ENCODE measurements at regions not wholly inside any gene's neighbourhood (a gene's known extent, or its start where the extent isn't known, plus 50 kb on each side); places are given as distances from the start of the nearest gene placed in this dataset.

DNA sequence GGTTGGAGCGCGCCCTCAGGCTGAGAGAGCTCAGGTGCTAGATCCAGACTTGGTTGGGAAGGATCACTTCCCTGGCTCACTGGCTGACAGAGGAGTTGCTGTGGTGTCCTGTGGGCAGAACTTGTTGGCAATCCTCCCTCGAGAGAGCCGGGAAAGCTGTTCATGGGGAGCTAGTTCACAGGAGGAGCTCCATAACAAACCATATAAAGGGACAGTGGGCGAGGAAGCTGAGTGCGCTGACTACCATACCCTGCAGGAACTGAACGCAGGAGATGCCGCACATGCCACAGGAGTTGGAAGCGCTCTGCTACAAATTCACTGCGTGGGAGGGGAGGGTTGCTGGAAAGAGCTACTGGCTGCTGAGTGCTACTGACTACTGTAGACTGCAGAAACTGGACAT is 243.2 kb downstream of the OGFRL1 start:
- no peak for DNase-seq
- CTCF ChIA-PET = interaction anchor here (0.8 to 1.5 kb wide), 5 partner anchors 11 to 71 kb away, joined by 3 to 6 read pairs (median 3); no protein-coding TSS in a partner anchor

DNA sequence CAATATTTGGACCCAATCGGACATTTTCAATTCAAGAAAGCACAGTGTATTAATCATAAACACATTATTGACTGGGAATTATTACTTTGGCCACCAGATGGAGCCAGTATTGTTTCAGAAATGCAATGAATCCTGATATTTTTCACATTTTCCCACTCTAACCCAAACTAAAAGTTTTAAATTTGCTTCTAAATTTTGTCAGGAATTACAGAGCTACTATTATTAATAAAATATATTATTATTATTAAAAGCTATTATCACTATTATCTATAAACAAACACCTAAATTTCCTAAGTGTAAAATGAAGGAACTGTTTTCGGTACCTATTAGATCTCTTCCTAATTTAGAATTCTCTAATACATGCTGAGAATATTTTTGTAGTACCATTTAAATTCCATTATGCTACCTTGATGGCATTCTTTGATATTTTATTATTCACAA is 245.3 kb downstream of the OGFRL1 start:
- Mint-ChIP-seq H3K4me3 (no peak overlapping the region), H3K27me3 (peaks cover 8% of the 10 kb centered on the region), H3K27ac (no peak overlapping the region), H3K9me3 (ENCODE audit: insufficient read depth) (no peaks in the 10 kb centered on the region), H3K4me1 (no peaks in the 10 kb centered on the region)
- Histone ChIP-seq H3K9ac (ENCODE audit: low read length) (no peak overlapping the region), H3K36me3 (replicated peaks in 1 of 2; ENCODE audit: control extremely low read depth in 1 of 2, control insufficient read depth in 1 of 2, extremely low read depth in 1 of 2, insufficient read depth in 2 of 2, low read length in 1 of 2) (no peaks in the 10 kb centered on the region), H3K27ac (ENCODE audit: low read length in 2 of 2) (no peak overlapping the region), H4K20me1 (ENCODE audit: control insufficient read depth, insufficient read depth, low read length, poor library complexity, severe bottlenecking) (no peaks in the 10 kb centered on the region), H3K9me3 (ENCODE audit: control extremely low read depth in 1 of 3, control insufficient read depth in 2 of 3, insufficient read depth in 1 of 3, low read length in 2 of 3) (no peaks in the 10 kb centered on the region), H3K4me2 (replicated peaks; ENCODE audit: low read depth, low read length, poor library complexity, severe bottlenecking) (no peak overlapping the region), H3K27me3 (replicated peaks in 1 of 4; ENCODE audit: control extremely low read depth in 1 of 4, control insufficient read depth in 3 of 4, insufficient read depth in 4 of 4, low read length in 3 of 4) (peaks cover 0 to 4% (median 0%) of the 10 kb centered on the region in 4 experiments), H3K79me2 (ENCODE audit: control insufficient read depth, insufficient read depth, low read length) (no peaks in the 10 kb centered on the region), H3K4me1 (ENCODE audit: control insufficient read depth in 2 of 2, insufficient read depth in 2 of 2, low read length in 2 of 2) (no peaks in the 10 kb centered on the region), H2AFZ (ENCODE audit: insufficient read depth, low read depth, low read length, poor library complexity, severe bottlenecking) (no peak overlapping the region), H3K4me3 (ENCODE audit: control extremely low read depth in 1 of 5, extremely low read depth in 1 of 5, insufficient read depth in 1 of 5, low read depth in 2 of 5, low read length in 4 of 5) (no peak overlapping the region)
- ATAC-seq (ENCODE audit: low read depth) (no peak), DNase-seq (peak; percentile 6)
- ChIA-PET CTCF (interaction anchor here (1.2 to 2.0 kb wide), 2 partner anchors 17 to 30 kb away, joined by 3 to 4 read pairs; no protein-coding TSS in a partner anchor), POLR2A (no interaction called here)
- no CpG with 5 or more reads among the region's 2 CpGs for WGBS (ENCODE audit: insufficient coverage)
- TF ChIP-seq EZH2 (IDR thresholded peaks at IDR 0.05; ENCODE audit: borderline replicate concordance, insufficient read depth, low read depth, low read length, poor library complexity, severe bottlenecking) = no peak
- TF ChIP-seq, protein P1, sequence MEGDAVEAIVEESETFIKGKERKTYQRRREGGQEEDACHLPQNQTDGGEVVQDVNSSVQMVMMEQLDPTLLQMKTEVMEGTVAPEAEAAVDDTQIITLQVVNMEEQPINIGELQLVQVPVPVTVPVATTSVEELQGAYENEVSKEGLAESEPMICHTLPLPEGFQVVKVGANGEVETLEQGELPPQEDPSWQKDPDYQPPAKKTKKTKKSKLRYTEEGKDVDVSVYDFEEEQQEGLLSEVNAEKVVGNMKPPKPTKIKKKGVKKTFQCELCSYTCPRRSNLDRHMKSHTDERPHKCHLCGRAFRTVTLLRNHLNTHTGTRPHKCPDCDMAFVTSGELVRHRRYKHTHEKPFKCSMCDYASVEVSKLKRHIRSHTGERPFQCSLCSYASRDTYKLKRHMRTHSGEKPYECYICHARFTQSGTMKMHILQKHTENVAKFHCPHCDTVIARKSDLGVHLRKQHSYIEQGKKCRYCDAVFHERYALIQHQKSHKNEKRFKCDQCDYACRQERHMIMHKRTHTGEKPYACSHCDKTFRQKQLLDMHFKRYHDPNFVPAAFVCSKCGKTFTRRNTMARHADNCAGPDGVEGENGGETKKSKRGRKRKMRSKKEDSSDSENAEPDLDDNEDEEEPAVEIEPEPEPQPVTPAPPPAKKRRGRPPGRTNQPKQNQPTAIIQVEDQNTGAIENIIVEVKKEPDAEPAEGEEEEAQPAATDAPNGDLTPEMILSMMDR (IDR thresholded peaks at IDR 0.05) = peak; percentile 82
- intact Hi-C loops (cut with micrococcal nuclease) = loop anchor here (2.0 kb wide), 2 partner anchors 551 to 1647 kb away; no protein-coding TSS in a partner anchor

More for the DNA sequence above, 243.2 kb downstream of the OGFRL1 start:
- H3K9me3 ChIP-seq (ENCODE audit: control extremely low read depth in 1 of 3, control insufficient read depth in 2 of 3, insufficient read depth in 1 of 3, low read length in 2 of 3) = no peaks in the 10 kb centered on the region
- H2AFZ ChIP-seq (ENCODE audit: insufficient read depth, low read depth, low read length, poor library complexity, severe bottlenecking) = no peak overlapping the region
- intact Hi-C loops (cut with micrococcal nuclease) = loop anchor here (2.0 kb wide), 1 partner anchor 553 kb away; no protein-coding TSS in a partner anchor
- no peak overlapping the region for H3K27ac ChIP-seq (ENCODE audit: low read length in 2 of 2)
- H3K79me2 ChIP-seq (ENCODE audit: control insufficient read depth, insufficient read depth, low read length) = no peaks in the 10 kb centered on the region
- no peaks in the 10 kb centered on the region for H3K4me1 ChIP-seq (ENCODE audit: control insufficient read depth in 2 of 2, insufficient read depth in 2 of 2, low read length in 2 of 2)
- no peaks in the 10 kb centered on the region for H3K36me3 ChIP-seq (replicated peaks in 1 of 2; ENCODE audit: control extremely low read depth in 1 of 2, control insufficient read depth in 1 of 2, extremely low read depth in 1 of 2, insufficient read depth in 2 of 2, low read length in 1 of 2)
- H3K4me2 ChIP-seq (replicated peaks; ENCODE audit: low read depth, low read length, poor library complexity, severe bottlenecking) = no peak overlapping the region
- WGBS (ENCODE audit: insufficient coverage) = 96% methylated on average over 10 of the region's 10 CpGs
- ATAC-seq (ENCODE audit: low read depth) = no peak
- H4K20me1 ChIP-seq (ENCODE audit: control insufficient read depth, insufficient read depth, low read length, poor library complexity, severe bottlenecking) = no peaks in the 10 kb centered on the region
- Mint-ChIP-seq H3K4me1 (no peaks in the 10 kb centered on the region), H3K27ac (no peak overlapping the region), H3K27me3 (peaks cover 5% of the 10 kb centered on the region), H3K4me3 (no peak overlapping the region), H3K9me3 (ENCODE audit: insufficient read depth) (no peaks in the 10 kb centered on the region)
- no peak for TF ChIP-seq EZH2 (IDR thresholded peaks at IDR 0.05; ENCODE audit: borderline replicate concordance, insufficient read depth, low read depth, low read length, poor library complexity, severe bottlenecking)
- TF ChIP-seq, protein P1 (IDR thresholded peaks at IDR 0.05) = no peak
- no peak overlapping the region for H3K9ac ChIP-seq (ENCODE audit: low read length)
- POLR2A ChIA-PET = no interaction called here
- H3K27me3 ChIP-seq (replicated peaks in 1 of 4; ENCODE audit: control extremely low read depth in 1 of 4, control insufficient read depth in 3 of 4, insufficient read depth in 4 of 4, low read length in 3 of 4) = no peaks in the 10 kb centered on the region
- H3K4me3 ChIP-seq (ENCODE audit: control extremely low read depth in 1 of 5, extremely low read depth in 1 of 5, insufficient read depth in 1 of 5, low read depth in 2 of 5, low read length in 4 of 5) = no peak overlapping the region
